Ishikawa (cell line): ENCODE measurements at regions not wholly inside any gene's neighbourhood (a gene's known extent, or its start where the extent isn't known, plus 50 kb on each side); places are given as distances from the start of the nearest gene placed in this dataset.

ENCODE experiments used
- CEBPB ChIP-seq: IDR thresholded peaks from 2 replicates; pipeline ENCODE4 v1.6.1; 2012
- CREB1 ChIP-seq: IDR thresholded peaks from 2 replicates; pipeline ENCODE4 v1.6.1; 2012; ENCODE audit warnings: low read depth
- EGR1 ChIP-seq: IDR thresholded peaks from 2 replicates; pipeline ENCODE4 v1.6.1; 2012
- EP300 ChIP-seq: IDR thresholded peaks from 2 replicates; pipeline ENCODE4 v1.6.1; 2012; ENCODE audit warnings: borderline replicate concordance
- FOXM1 ChIP-seq: IDR thresholded peaks from 2 replicates; pipeline ENCODE4 v1.6.1; 2012; ENCODE audit warnings: low read depth, borderline replicate concordance
- NFIC ChIP-seq: IDR thresholded peaks from 2 replicates; pipeline ENCODE4 v1.6.1; 2012
- RAD21 ChIP-seq: IDR thresholded peaks from 2 replicates; pipeline ENCODE4 v1.6.1; 2012; ENCODE audit warnings: low read depth
- TAF1 ChIP-seq: IDR thresholded peaks from 2 replicates; pipeline ENCODE4 v1.6.1; 2012; ENCODE audit warnings: low read depth, mild to moderate bottlenecking
- TCF12 ChIP-seq: IDR thresholded peaks from 2 replicates; pipeline ENCODE4 v1.6.1; 2012; ENCODE audit warnings: low read depth
- TEAD4 ChIP-seq: IDR thresholded peaks from 2 replicates; pipeline ENCODE4 v1.6.1; 2012
- YY1 ChIP-seq: IDR thresholded peaks from 2 replicates; pipeline ENCODE4 v1.6.1; 2012; ENCODE audit warnings: low read depth
- ZBTB7A ChIP-seq: IDR thresholded peaks from 2 replicates; pipeline ENCODE4 v1.6.1; 2012; ENCODE audit warnings: low read depth
- TF ChIP-seq, protein P1 (sequence below): IDR thresholded peaks from 2 replicates; pipeline ENCODE4 v1.6.1; 2012; ENCODE audit warnings: low read depth, mild to moderate bottlenecking
- TF ChIP-seq, protein P2 (sequence below): IDR thresholded peaks from 2 replicates; pipeline ENCODE4 v1.6.1; 2012
- TF ChIP-seq, protein P3 (sequence below): IDR thresholded peaks from 2 replicates; pipeline ENCODE4 v1.6.1; 2012

DNA sequence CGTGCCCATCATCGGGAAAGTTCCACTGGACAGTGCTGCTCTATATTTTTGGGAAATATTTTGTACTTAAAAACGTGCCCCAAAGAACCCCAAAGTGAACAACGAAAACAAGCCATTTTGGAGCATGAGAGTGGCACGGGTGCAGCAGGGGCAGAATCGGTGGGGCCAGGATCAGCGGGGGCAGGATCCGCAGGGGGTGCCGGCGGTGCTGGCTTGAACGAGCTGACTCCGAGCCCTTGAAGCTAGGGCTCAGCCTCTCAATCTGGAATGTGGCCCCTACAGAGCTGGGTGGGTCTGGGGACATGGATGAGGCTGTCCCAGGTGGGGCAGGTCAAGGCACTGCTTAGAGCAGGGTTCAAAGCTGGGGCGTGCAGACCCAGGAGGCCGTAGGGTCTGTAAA lies 104.7 kb upstream of the COL5A1 start:
- TF ChIP-seq TCF12 = no peak
- TF ChIP-seq YY1 = no peak
- no peak for TF ChIP-seq CREB1
- no peak for TF ChIP-seq TEAD4
- TF ChIP-seq RAD21 = no peak
- TF ChIP-seq, protein P1, sequence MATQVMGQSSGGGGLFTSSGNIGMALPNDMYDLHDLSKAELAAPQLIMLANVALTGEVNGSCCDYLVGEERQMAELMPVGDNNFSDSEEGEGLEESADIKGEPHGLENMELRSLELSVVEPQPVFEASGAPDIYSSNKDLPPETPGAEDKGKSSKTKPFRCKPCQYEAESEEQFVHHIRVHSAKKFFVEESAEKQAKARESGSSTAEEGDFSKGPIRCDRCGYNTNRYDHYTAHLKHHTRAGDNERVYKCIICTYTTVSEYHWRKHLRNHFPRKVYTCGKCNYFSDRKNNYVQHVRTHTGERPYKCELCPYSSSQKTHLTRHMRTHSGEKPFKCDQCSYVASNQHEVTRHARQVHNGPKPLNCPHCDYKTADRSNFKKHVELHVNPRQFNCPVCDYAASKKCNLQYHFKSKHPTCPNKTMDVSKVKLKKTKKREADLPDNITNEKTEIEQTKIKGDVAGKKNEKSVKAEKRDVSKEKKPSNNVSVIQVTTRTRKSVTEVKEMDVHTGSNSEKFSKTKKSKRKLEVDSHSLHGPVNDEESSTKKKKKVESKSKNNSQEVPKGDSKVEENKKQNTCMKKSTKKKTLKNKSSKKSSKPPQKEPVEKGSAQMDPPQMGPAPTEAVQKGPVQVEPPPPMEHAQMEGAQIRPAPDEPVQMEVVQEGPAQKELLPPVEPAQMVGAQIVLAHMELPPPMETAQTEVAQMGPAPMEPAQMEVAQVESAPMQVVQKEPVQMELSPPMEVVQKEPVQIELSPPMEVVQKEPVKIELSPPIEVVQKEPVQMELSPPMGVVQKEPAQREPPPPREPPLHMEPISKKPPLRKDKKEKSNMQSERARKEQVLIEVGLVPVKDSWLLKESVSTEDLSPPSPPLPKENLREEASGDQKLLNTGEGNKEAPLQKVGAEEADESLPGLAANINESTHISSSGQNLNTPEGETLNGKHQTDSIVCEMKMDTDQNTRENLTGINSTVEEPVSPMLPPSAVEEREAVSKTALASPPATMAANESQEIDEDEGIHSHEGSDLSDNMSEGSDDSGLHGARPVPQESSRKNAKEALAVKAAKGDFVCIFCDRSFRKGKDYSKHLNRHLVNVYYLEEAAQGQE = no peak
- TF ChIP-seq EP300 = no peak
- TF ChIP-seq, protein P2, sequence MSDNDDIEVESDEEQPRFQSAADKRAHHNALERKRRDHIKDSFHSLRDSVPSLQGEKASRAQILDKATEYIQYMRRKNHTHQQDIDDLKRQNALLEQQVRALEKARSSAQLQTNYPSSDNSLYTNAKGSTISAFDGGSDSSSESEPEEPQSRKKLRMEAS = no peak
- TF ChIP-seq NFIC = no peak
- TF ChIP-seq, protein P3, sequence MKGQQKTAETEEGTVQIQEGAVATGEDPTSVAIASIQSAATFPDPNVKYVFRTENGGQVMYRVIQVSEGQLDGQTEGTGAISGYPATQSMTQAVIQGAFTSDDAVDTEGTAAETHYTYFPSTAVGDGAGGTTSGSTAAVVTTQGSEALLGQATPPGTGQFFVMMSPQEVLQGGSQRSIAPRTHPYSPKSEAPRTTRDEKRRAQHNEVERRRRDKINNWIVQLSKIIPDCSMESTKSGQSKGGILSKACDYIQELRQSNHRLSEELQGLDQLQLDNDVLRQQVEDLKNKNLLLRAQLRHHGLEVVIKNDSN = no peak
- TF ChIP-seq ZBTB7A = no peak
- no peak for TF ChIP-seq CEBPB
- no peak for TF ChIP-seq FOXM1
- TF ChIP-seq TAF1 = no peak
- no peak for TF ChIP-seq EGR1

DNA sequence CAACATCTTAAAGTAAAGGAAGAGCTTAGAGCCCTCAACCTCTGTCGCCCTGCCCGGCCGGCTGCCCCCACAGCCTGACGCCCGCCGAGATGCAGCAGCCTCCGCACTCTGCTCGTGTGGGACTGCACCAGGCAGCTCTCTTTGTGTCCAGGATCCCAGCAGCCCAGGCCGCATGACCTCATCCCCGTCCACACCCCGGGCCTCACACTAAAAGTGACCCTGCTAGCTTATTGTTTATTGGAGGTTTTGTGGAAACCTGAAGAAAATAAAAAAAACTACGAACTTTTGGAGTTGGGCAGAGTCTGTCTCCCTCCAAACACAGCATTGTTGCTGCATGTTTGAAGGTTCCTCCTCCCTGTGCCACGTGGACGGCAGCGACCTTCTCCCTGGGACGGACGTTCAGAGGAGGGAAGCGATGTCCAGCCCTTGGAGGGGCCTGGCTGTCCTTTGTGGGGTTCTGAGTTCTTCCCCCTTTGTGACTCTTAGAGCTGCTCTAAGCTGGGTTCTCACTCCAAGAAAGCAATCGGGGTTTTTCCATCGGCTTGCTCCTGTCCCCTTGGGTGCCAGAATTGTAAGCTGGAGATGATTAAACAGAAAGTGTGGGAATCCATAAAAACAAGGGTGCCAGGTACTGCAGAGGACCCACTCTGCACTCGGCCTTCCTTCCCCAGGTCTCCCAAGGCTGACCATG lies 103.5 kb upstream of the COL5A1 start:
- TF ChIP-seq ZBTB7A (no peak), FOXM1 (no peak), EGR1 (no peak), TAF1 (no peak), RAD21 (no peak), EP300 (no peak), NFIC (no peak), TEAD4 (no peak), TCF12 (no peak), YY1 (no peak), CEBPB (no peak), CREB1 (no peak)
- TF ChIP-seq, protein P1 = no peak
- TF ChIP-seq, protein P3 = no peak
- TF ChIP-seq, protein P2 = no peak

DNA sequence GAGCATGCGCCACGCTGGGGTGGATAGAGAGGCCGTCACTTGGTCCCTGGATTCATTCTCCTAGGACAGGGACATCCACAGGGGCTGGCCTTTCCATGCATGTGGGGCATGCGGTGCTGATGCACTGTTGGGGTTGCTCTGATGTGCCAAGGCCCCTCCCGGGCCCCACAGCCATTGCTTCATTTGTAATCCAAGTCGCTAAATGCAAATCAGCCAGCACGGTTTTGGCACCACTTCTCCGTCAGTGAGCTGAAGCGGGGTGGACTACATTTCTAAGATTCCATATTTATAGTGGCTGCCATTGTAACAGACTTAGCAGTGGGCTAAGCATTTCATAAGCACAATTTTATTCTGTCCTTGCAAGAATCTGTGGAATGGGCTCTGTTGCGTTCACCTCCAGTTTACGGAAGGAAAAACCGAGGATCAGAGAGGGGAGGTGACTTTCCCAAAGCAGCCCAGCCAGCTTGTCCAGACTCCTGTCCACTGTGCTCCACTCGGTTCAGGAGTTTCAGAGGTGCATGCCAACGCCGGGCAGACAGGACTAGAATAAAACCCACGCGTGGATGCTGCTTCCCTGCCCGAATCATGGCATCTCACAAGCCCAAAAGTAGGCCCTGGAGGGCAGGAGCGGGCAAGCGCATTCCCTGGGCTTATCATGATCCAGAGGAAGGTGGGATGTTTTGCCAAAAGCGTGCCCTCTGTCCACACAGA lies 102.6 kb upstream of the COL5A1 start:
- no peak for TF ChIP-seq EP300
- no peak for TF ChIP-seq FOXM1
- TF ChIP-seq CEBPB = no peak
- TF ChIP-seq, protein P1 = no peak
- TF ChIP-seq YY1 = no peak
